Breast epithelium (tissue), 3 donors: ENCODE measurements at regions not wholly inside any gene's neighbourhood (a gene's known extent, or its start where the extent isn't known, plus 50 kb on each side); places are given as distances from the start of the nearest gene placed in this dataset.
"Not testable (repeated sequence)": the region's sequence is repeated elsewhere in the genome, so short reads cannot be mapped to it uniquely, and the experiment has no call there.

Source experiments
- POLR2A ChIP-seq: fragments of 450-650 bp; IDR thresholded peaks from one replicate; pipeline ENCODE4 v1.6.1; 2016; ENCODE audit warnings: antibody characterized with exemption, mild to moderate bottlenecking, moderate library complexity
- TF ChIP-seq, protein P1 (sequence below), 3 donors: fragments of 450-650 bp; IDR thresholded peaks; one replicate each; pipeline ENCODE4 v1.5.1; 2016 to 2017; ENCODE audit warnings: antibody characterized with exemption in 3 of 3, mild to moderate bottlenecking in 3 of 3, moderate library complexity in 3 of 3

DNA sequence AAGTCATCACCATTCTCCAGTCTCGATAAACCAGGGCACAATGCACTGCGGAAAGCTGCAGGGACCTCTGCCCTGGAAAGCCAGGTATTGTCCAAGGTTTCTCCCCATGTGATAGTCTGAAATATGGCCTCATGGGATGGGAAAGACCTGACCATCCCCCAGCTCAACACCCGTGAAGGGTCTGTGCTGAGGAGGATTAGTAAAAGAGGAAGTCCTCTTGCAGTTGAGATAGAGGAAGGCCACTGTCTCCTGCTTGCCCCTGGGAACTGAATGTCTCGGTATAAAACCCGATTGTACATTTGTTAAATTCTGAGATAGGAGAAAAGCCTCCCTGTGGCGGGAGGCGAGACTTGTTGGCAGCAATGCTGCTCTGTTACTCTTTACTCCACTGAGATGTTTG is 95.9 kb downstream of the FEM1C start:
- TF ChIP-seq, protein P1, sequence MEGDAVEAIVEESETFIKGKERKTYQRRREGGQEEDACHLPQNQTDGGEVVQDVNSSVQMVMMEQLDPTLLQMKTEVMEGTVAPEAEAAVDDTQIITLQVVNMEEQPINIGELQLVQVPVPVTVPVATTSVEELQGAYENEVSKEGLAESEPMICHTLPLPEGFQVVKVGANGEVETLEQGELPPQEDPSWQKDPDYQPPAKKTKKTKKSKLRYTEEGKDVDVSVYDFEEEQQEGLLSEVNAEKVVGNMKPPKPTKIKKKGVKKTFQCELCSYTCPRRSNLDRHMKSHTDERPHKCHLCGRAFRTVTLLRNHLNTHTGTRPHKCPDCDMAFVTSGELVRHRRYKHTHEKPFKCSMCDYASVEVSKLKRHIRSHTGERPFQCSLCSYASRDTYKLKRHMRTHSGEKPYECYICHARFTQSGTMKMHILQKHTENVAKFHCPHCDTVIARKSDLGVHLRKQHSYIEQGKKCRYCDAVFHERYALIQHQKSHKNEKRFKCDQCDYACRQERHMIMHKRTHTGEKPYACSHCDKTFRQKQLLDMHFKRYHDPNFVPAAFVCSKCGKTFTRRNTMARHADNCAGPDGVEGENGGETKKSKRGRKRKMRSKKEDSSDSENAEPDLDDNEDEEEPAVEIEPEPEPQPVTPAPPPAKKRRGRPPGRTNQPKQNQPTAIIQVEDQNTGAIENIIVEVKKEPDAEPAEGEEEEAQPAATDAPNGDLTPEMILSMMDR (IDR thresholded peaks at IDR 0.05): not testable (repeated sequence)
- not testable (repeated sequence) for TF ChIP-seq POLR2A
